ENCODE measurements at regions not wholly inside any gene's neighbourhood (a gene's known extent, or its start where the extent isn't known, plus 50 kb on each side); places are given as distances from the start of the nearest gene placed in this dataset.
A peak's percentile ranks its signal among the peaks of the same experiment; 100 is the strongest.

DNA sequence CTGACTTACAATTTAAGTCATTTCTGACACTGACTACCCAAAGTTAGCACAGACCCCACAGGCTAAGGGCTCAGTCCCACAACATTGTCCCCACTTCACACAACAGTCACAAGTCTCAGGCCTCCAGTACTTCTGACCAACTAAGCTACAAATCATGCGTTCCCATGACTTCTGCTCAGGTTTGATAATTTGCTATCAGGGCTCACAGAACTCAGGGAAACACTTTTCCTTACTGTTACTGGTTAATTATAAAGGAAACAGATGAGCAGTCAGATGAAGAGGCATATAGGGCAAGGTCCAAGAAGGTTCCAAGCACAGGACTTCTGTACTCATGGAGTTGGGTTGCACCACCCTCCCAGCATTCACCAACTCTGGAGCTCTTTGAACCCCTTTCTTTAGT lies 151.2 kb upstream of the TNR start:
- H3K9me3 ChIP-seq (ENCODE audit: control insufficient read depth, insufficient read depth, low read length), result 0 out of 2 replicates have a peak, but pooled peaks cover 3% of the 10 kb centered on the region
- H3K4me1 ChIP-seq (ENCODE audit: insufficient read depth, low read length), result no peaks in the 10 kb centered on the region
- no peak overlapping the region for H3K9ac ChIP-seq (ENCODE audit: low read depth, low read length)
- no peaks in the 10 kb centered on the region for H3K36me3 ChIP-seq (ENCODE audit: insufficient read depth, low read length)

- no peak overlapping the region for H3K9ac ChIP-seq (ENCODE audit: low read depth, low read length)
These were observed 149.8 kb upstream of the TNR start for GRCh38 chr1:175893192-175893591.

DNA sequence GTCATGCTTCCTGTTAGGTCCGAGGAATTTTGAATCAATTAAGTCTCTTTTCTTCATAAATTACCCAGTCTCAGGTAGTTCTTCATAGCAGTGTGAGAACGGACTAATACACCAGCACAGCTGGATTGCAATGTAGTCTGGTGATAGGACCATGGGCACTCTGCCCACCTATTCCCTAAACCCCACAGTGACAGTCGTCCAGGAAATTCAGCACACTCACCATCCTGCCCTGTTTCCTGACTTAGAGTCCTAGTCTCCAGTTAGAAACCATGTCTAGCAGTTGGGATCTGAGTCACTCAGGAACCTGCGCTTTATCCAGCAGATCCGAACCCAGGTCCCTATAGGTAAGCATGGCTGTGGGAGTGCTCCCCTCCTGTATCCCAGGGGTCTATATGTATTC lies 149.3 kb upstream of the TNR start:
- no peaks in the 10 kb centered on the region for H3K36me3 ChIP-seq (ENCODE audit: insufficient read depth, low read length)
- 0 out of 2 replicates have a peak, but pooled peaks cover 2% of the 10 kb centered on the region for H3K4me1 ChIP-seq (ENCODE audit: insufficient read depth, low read length)
- H3K9me3 ChIP-seq (ENCODE audit: control insufficient read depth, insufficient read depth, low read length), result 0 out of 2 replicates have a peak, but pooled peaks cover 3% of the 10 kb centered on the region
- no peak overlapping the region for H3K9ac ChIP-seq (ENCODE audit: low read depth, low read length)

More at GRCh38 chr1:175893192-175893591, 149.8 kb upstream of the TNR start:
- H3K9me3 ChIP-seq (ENCODE audit: control insufficient read depth, insufficient read depth, low read length), result 0 out of 2 replicates have a peak, but pooled peaks cover 3% of the 10 kb centered on the region
- no peaks in the 10 kb centered on the region for H3K36me3 ChIP-seq (ENCODE audit: insufficient read depth, low read length)
- 0 out of 2 replicates have a peak, but pooled peaks cover 2% of the 10 kb centered on the region for H3K4me1 ChIP-seq (ENCODE audit: insufficient read depth, low read length)

DNA sequence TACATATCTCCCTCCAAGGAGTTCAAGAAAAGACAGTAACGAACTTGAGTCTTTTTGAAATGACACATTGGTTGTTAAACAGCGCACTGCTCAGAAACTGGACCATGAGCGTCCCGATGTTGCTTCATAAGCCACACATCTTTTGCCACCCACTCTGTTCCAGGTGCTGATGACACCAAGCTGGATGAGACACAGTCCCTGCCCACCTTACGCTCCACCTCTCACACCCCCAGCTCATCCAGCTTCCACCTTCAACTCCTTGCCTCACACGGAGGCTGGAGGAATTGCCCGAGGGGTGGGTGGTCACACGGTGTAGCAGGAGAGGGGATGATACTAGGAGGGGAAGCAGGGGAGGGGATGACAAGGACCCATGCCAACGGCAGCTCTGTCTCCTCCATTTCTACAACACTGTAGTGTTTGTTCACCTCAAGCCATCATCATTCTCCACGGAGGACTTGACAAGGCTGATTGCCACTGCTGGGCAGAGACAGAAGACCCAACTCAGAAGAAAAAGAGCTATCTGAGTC lies 148.5 kb upstream of the TNR start:
- Histone ChIP-seq H3K4me1 (ENCODE audit: insufficient read depth, low read length) (0 out of 2 replicates have a peak, but pooled peaks cover 2% of the 10 kb centered on the region), H3K9ac (ENCODE audit: low read depth, low read length) (no peak overlapping the region), H3K9me3 (ENCODE audit: control insufficient read depth, insufficient read depth, low read length) (0 out of 2 replicates have a peak, but pooled peaks cover 3% of the 10 kb centered on the region), H3K36me3 (ENCODE audit: insufficient read depth, low read length) (no peaks in the 10 kb centered on the region)

DNA sequence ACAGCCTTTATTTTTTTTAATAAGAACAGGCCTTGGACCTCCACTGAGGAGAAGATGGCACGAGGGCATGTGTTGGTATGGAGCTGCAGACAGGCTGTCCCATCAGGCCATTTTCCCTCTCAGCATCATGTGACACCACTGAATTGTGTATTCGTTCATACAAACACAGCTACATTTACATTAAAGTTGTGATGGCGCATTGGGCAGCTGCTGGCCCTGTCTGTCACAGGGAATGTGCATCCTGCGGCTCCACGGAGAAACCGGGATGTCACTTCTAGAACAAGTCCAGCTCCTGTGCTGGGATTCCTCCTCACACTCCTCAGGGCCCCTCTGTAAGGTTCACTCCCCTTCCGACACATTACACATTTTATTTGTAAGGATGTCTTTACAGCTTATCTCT lies 147.6 kb upstream of the TNR start:
- Histone ChIP-seq H3K4me1 (ENCODE audit: insufficient read depth, low read length) (0 out of 2 replicates have a peak, but pooled peaks cover 2% of the 10 kb centered on the region), H3K36me3 (ENCODE audit: insufficient read depth, low read length) (no peaks in the 10 kb centered on the region), H3K9me3 (ENCODE audit: control insufficient read depth, insufficient read depth, low read length) (0 out of 2 replicates have a peak, but pooled peaks cover 3% of the 10 kb centered on the region), H3K9ac (ENCODE audit: low read depth, low read length) (no peak overlapping the region)

- Histone ChIP-seq H3K4me1 (ENCODE audit: insufficient read depth, low read length) (0 out of 2 replicates have a peak, but pooled peaks cover 2% of the 10 kb centered on the region), H3K9ac (ENCODE audit: low read depth, low read length) (no peak overlapping the region), H3K36me3 (ENCODE audit: insufficient read depth, low read length) (no peaks in the 10 kb centered on the region), H3K9me3 (ENCODE audit: control insufficient read depth, insufficient read depth, low read length) (no peaks in the 10 kb centered on the region)
These were observed 146.5 kb upstream of the TNR start for GRCh38 chr1:175889848-175890247.

DNA sequence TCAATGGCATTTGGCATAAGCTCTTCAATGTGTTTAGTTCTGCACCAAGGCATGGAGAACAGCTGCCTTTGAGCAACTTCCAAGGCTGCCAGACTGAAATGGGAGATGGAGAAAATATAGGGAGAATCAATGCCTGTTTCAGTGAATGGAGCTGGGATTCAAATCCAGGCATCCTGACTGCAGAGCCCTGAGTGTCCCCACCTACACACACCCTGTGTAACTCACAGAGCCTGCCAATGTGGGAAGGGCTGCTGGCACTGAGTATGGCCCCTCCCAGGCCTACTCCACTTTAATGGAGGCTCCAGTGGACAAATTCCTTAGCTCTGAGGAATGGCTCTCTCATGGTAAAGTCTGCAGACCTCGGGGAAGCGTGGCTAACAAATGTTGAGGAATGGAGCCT lies 145.6 kb upstream of the TNR start:
- no peaks in the 10 kb centered on the region for H3K36me3 ChIP-seq (ENCODE audit: insufficient read depth, low read length)
- H3K4me1 ChIP-seq (ENCODE audit: insufficient read depth, low read length), result 0 out of 2 replicates have a peak, but pooled peaks cover 2% of the 10 kb centered on the region
- H3K9ac ChIP-seq (ENCODE audit: low read depth, low read length), result no peak overlapping the region; the same call in 1 of the 2 replicates
- H3K9me3 ChIP-seq (ENCODE audit: control insufficient read depth, insufficient read depth, low read length), result no peaks in the 10 kb centered on the region

DNA sequence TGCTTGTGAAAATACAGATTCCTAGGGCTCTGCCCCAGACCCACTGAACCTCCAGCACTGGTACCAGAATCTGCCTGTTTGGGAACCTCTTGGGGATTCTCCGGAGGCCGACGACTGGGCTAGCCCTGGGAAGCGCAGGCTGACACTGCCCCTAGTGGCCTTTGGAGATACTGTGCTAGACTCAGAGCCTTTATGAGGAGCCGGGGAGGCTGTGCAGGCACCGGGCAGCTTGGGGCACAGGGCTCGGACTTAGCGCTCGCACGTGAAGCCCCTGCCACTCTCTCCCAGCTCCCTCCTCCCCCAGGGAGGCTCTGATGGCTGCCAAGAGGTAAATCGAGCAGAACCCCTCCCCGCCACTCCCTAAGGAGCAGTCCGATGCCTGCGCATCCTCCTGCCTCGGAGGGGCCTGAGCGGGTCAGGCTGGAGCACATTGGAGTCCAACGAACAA lies 144.6 kb upstream of the TNR start:
- peak overlapping the region; percentile 57; the same call in 1 of the 2 replicates for H3K9ac ChIP-seq (ENCODE audit: low read depth, low read length)
- H3K36me3 ChIP-seq (ENCODE audit: insufficient read depth, low read length), result no peaks in the 10 kb centered on the region
- 0 out of 2 replicates have a peak, but pooled peaks cover 2% of the 10 kb centered on the region for H3K4me1 ChIP-seq (ENCODE audit: insufficient read depth, low read length)
- H3K9me3 ChIP-seq (ENCODE audit: control insufficient read depth, insufficient read depth, low read length), result no peaks in the 10 kb centered on the region

DNA sequence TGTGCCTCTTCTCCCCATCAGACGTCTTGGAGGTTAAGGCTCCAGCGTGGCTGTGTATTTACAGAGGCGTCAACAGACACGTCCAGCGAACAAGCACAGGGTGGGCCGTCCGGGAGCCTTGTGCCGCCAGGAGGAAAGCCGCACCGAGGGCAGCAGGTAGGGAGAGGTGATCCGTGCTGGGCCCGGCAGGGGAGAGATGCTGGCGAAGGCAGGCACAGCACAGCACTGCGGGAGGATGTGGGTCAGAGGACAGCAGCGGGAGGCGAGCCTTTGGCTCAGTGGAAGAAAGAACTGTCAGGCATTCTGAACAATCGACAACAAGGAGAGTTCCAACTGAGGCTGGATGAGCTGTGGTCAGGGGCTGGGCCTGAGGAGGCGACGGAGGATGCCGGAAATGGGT lies 144.1 kb upstream of the TNR start:
- H3K9ac ChIP-seq (ENCODE audit: low read depth, low read length), result peak overlapping the region; percentile 57
- no peaks in the 10 kb centered on the region for H3K36me3 ChIP-seq (ENCODE audit: insufficient read depth, low read length)
- 0 out of 2 replicates have a peak, but pooled peaks cover 2% of the 10 kb centered on the region for H3K4me1 ChIP-seq (ENCODE audit: insufficient read depth, low read length)
- no peaks in the 10 kb centered on the region for H3K9me3 ChIP-seq (ENCODE audit: control insufficient read depth, insufficient read depth, low read length)

- Histone ChIP-seq H3K9me3 (ENCODE audit: control insufficient read depth, insufficient read depth, low read length) (no peaks in the 10 kb centered on the region), H3K36me3 (ENCODE audit: insufficient read depth, low read length) (no peaks in the 10 kb centered on the region), H3K9ac (ENCODE audit: low read depth, low read length) (no peak overlapping the region), H3K4me1 (ENCODE audit: insufficient read depth, low read length) (0 out of 2 replicates have a peak, but pooled peaks cover 2% of the 10 kb centered on the region)
These were observed 141.9 kb upstream of the TNR start for GRCh38 chr1:175885326-175885725.

DNA sequence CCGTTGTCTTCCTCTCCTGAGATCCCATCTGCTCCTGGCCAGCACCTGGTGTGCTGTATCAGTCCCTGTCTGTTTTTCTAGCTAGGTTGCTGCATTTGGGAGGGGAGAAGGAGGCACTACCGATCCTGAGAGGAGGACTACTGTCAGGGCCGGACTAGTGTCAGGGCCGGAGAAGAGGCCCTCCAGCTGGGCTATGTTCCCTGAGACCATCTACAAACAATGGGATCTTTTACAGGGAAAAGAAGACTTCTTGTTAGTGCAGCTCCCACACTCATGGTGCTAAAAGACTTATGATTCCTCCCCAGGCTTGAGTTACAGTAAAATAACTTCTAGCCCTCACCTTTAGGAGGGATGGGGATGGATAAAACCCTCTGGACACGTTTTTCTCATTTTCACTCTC lies 141.0 kb upstream of the TNR start:
- H3K9ac ChIP-seq (ENCODE audit: low read depth, low read length), result no peak overlapping the region
- no peaks in the 10 kb centered on the region for H3K9me3 ChIP-seq (ENCODE audit: control insufficient read depth, insufficient read depth, low read length)
- H3K4me1 ChIP-seq (ENCODE audit: insufficient read depth, low read length), result 0 out of 2 replicates have a peak, but pooled peaks cover 2% of the 10 kb centered on the region
- no peaks in the 10 kb centered on the region for H3K36me3 ChIP-seq (ENCODE audit: insufficient read depth, low read length)

DNA sequence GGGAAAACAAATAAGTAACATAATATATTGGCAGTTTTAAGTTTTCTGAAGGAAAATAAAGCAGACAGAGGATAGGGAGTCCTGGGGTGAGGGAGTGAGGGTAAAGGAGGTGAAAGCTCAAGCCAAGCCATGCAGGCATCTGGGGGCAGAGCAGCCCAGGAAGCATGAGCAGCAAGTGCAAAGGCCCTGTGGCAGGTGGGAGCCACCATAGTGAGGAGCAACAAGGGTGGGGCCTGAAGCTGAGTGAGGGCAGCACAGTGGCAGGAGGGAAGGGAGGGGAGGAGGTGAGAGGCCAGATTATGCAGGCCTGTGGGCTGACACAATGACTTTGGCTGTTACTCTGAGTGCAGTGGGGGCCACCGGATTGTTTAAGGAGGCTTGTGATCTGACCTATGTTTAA lies 138.8 kb upstream of the TNR start:
- H3K9ac ChIP-seq (ENCODE audit: low read depth, low read length), result no peak overlapping the region
- H3K9me3 ChIP-seq (ENCODE audit: control insufficient read depth, insufficient read depth, low read length), result no peaks in the 10 kb centered on the region
- H3K4me1 ChIP-seq (ENCODE audit: insufficient read depth, low read length), result no peaks in the 10 kb centered on the region
- H3K36me3 ChIP-seq (ENCODE audit: insufficient read depth, low read length), result no peaks in the 10 kb centered on the region

DNA sequence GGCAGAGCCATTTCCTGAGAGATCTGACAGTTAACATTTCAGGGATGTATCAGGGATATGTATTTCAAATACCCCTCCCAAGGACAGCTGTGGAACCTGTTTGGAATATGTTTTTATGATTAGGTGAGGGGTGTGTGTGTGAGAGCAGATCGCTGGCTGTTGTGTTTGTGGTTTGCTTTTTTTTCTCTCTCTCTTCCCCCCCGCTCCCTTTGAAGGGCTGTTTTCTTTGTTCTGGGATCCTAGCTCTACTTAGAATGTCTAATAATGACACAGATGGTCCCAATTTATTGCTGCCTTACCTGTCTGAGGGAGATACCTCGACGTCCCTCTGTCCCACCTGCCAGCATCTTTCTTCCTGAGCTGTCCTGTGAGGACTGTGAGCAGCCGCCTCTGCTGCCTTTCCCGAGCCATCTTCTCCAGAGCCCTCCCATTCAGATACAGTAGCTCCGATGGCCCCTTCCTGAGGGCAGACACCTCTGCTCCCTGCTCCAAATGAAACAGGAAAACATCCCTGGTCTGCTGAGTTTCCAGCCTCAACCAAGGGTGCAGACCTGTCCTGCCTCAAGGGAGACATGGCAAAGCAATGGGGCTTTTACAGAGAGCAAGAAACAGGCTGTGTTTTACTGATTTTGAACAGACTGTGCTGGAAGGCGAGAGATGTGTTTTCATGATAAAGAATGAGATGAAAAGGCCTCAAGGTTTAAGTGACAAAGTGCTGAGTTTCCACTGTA lies 138.0 kb upstream of the TNR start:
- no peak overlapping the region for H3K9ac ChIP-seq (ENCODE audit: low read depth, low read length)
- H3K4me1 ChIP-seq (ENCODE audit: insufficient read depth, low read length), result no peaks in the 10 kb centered on the region
- H3K9me3 ChIP-seq (ENCODE audit: control insufficient read depth, insufficient read depth, low read length), result no peaks in the 10 kb centered on the region
- no peaks in the 10 kb centered on the region for H3K36me3 ChIP-seq (ENCODE audit: insufficient read depth, low read length)

GRCh38 chr1:175878775-175879174 lies 135.4 kb upstream of the TNR start:
- Histone ChIP-seq H3K9ac (ENCODE audit: low read depth, low read length) (no peak overlapping the region), H3K4me1 (ENCODE audit: insufficient read depth, low read length) (no peaks in the 10 kb centered on the region), H3K36me3 (ENCODE audit: insufficient read depth, low read length) (no peaks in the 10 kb centered on the region), H3K9me3 (ENCODE audit: control insufficient read depth, insufficient read depth, low read length) (no peaks in the 10 kb centered on the region)
